ENCODE measurements at regions not wholly inside any gene's neighbourhood (a gene's known extent, or its start where the extent isn't known, plus 50 kb on each side); places are given as distances from the start of the nearest gene placed in this dataset.

DNA sequence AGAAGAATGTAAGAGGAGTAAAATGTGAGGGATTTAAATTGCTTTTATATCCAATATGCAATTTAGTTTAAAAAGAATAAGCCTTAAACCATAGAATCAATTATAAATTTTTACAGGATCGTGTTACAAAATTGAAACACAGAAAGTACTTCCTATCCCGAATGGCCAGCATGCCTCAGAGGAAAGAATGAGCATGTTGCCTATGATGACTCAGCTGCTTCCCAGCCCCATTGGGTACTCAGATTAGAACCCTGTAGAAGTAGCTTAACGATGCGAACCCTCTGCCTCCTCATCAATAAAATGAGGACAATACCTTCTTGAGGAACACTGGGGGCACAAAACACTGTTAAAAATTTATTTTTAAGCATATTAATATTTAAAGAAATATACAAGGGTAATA is 113.4 kb upstream of the CDK1 start:
- TF ChIP-seq, protein P1, sequence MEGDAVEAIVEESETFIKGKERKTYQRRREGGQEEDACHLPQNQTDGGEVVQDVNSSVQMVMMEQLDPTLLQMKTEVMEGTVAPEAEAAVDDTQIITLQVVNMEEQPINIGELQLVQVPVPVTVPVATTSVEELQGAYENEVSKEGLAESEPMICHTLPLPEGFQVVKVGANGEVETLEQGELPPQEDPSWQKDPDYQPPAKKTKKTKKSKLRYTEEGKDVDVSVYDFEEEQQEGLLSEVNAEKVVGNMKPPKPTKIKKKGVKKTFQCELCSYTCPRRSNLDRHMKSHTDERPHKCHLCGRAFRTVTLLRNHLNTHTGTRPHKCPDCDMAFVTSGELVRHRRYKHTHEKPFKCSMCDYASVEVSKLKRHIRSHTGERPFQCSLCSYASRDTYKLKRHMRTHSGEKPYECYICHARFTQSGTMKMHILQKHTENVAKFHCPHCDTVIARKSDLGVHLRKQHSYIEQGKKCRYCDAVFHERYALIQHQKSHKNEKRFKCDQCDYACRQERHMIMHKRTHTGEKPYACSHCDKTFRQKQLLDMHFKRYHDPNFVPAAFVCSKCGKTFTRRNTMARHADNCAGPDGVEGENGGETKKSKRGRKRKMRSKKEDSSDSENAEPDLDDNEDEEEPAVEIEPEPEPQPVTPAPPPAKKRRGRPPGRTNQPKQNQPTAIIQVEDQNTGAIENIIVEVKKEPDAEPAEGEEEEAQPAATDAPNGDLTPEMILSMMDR (IDR thresholded peaks at IDR 0.05) = no peak
- TF ChIP-seq POLR2A (IDR thresholded peaks at IDR 0.05) = no peak
